ENCODE measurements at regions not wholly inside any gene's neighbourhood (a gene's known extent, or its start where the extent isn't known, plus 50 kb on each side); places are given as distances from the start of the nearest gene placed in this dataset.

GRCh38 chr6:84977363-84977705 lies 212.9 kb upstream of the TBX18 start:
- no peak for TF ChIP-seq CTCF (IDR thresholded peaks at IDR 0.05)
- TF ChIP-seq POLR2AphosphoS5 (IDR thresholded peaks at IDR 0.05), result no peak
- no peak for TF ChIP-seq POLR2A (IDR thresholded peaks at IDR 0.05)

All from sigmoid colon (tissue), 4 donors.